Posterior cingulate gyrus (tissue), 11 donors: ENCODE measurements at regions not wholly inside any gene's neighbourhood (a gene's known extent, or its start where the extent isn't known, plus 50 kb on each side); places are given as distances from the start of the nearest gene placed in this dataset.
A peak's percentile ranks its signal among the peaks of the same experiment; 100 is the strongest.
"Not testable (repeated sequence)": the region's sequence is repeated elsewhere in the genome, so short reads cannot be mapped to it uniquely, and the experiment has no call there.

Experiments
- DNase-seq, 10 donors: peaks; one replicate each; pipeline versions ENCODE4 v3.0.0 to v3.0.0-alpha.2; 2020 to 2021; ENCODE audit warnings: mixed read lengths in 3 of 10
- intact Hi-C: fragments of 100-400 bp; cut with DNase I; formaldehyde crosslinking; loops from one replicate; pipeline ENCODE4 v1.15.1; 2023

GRCh38 chr5:157965989-157966388 lies 107.0 kb upstream of the CLINT1 start:
- DNase-seq = no peak
- intact Hi-C loops = no loop called here

- no peak for DNase-seq
Measured at GRCh38 chr5:157965040-157965678, 106.2 kb upstream of the CLINT1 start.

GRCh38 chr5:157963761-157964160 lies 104.8 kb upstream of the CLINT1 start:
- no peak for DNase-seq
- intact Hi-C loops = no loop called here

More at GRCh38 chr5:157965040-157965678, 106.2 kb upstream of the CLINT1 start:
- intact Hi-C loops = no loop called here

DNA sequence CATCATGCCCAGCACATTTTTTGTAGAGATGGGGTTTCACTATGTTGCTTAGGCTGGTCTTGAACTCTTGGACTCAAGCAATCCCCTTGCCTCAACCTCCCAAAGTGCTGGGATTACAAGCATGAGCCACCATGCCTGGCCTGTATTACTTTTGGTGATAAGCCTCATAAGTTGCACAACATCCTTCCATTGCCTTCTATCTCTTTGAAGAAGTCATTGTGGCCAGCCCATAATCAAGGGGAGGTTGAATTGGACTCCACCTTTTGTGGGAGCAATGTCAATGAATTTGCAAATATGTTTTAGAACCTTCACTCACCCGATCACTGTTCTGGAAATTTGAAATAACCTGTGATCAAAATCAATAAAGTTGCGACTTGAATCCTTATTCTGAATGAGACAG lies 104.3 kb upstream of the CLINT1 start:
- DNase-seq = no peak
- intact Hi-C loops = no loop called here

GRCh38 chr5:157962686-157963085 lies 103.7 kb upstream of the CLINT1 start:
- DNase-seq, intact Hi-C loops: not testable (repeated sequence)

DNA sequence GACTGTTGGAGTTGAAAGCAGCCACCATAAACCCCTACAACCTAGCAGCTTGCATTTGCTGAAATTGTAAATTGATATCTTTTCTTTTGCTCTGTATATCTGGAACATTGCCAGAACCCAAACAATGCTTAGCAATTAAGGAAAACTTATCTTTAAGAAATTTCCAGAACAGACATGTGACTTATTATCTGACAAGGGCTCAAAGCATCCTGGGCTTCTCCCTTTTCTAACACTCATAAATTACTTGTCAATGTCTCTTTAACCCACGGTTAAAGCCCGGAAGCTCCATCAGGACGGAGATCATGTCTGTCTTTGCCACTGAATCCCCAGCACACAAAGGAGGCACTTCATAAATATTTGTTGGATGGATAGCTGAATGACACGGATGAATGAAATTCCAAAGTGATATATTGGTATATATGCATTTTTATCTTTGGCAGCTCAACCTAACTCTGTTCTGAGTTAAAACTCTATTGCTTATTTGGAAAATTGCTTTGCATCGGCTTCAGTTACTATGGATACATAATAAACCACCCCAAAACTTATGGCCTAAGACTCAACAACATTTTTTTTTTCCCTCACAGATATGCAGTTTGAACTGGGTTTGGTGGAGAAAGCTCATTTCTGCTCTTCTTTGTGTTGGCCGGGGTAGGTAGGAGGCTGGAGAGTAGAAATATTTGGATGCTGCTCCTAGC lies 103.1 kb upstream of the CLINT1 start:
- no peak for DNase-seq
- intact Hi-C loops = no loop called here

DNA sequence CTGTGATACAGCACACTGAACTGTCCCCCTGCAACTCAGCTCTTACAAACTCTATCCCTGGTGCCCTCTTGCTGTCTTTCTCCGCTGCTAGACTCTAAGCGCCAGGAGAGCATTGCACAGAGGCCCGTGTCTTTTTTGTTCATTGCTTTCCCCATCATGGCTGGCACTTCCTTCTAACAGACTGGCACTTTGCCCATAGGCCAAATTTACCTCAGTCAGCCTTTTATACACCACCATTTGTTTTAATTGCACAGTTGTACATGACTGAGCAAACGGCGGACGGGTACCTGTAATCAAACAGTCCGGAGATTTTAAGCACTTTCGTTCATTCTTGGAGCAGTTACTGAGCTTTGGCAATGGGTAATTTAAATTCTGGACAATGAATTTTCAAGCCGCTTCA lies 102.2 kb upstream of the CLINT1 start:
- DNase-seq = no peak
- intact Hi-C loops = no loop called here

DNA sequence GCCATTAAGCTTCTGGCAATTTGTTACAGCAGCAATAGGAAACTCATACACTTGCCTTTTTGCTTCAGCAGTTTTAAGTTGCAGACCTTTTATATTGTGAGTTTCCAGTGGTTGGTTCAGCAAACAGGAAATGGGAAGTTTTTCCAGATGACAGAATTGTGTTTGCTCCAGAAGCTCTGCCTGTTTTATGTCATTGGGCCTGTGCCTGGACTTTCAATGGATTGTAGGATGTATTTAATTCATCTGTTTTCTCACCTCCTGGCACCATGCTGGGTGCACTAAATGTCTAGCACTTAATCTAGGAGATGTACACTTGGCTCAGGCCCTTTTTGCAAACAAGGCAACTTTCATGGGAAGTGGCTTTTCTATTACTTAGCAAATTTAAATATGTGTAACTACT lies 100.4 kb upstream of the CLINT1 start:
- DNase-seq = no peak
- intact Hi-C loops = no loop called here

- intact Hi-C loops = no loop called here
- DNase-seq = no peak
Measured at GRCh38 chr5:157956271-157956885, 97.4 kb upstream of the CLINT1 start.

GRCh38 chr5:157955541-157956172 lies 96.7 kb upstream of the CLINT1 start:
- intact Hi-C loops = no loop called here

DNA sequence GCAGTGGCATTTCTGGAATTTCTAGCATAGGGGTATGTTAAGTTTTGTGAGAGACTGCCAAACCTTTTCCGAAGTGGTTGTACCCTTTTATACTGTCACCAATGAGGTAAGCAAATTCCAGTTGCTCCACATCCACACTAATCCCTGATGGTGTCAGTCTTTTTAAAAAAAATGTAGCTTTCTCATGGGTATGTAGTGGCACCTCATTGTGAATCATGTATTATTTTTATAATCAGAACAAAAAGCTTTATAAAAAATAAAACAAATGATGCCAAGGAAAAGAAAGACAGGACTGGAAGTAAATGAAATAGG lies 93.4 kb upstream of the CLINT1 start:
- intact Hi-C loops = no loop called here
- DNase-seq = no peak

More at GRCh38 chr5:157955541-157956172, 96.7 kb upstream of the CLINT1 start:
- DNase-seq = no peak

GRCh38 chr5:157951673-157952373 lies 92.9 kb upstream of the CLINT1 start:
- no peak for DNase-seq
- intact Hi-C loops = no loop called here

- no peak for DNase-seq
- intact Hi-C loops = loop anchor here (2.0 to 5.0 kb wide), 2 partner anchors 92 to 133 kb away; partner anchors contain the start of gene CLINT1
Measured at GRCh38 chr5:157949520-157949919, 90.6 kb upstream of the CLINT1 start.

- DNase-seq = peak; percentile 68 to 96 (median 83)
Measured at GRCh38 chr5:157948738-157949410, 89.9 kb upstream of the CLINT1 start.

GRCh38 chr5:157947156-157947555 lies 88.2 kb upstream of the CLINT1 start:
- DNase-seq = no peak
- intact Hi-C loops = loop anchor here (5.0 kb wide), 1 partner anchor 90 kb away; the partner anchor contains the start of gene CLINT1

More at GRCh38 chr5:157948738-157949410, 89.9 kb upstream of the CLINT1 start:
- intact Hi-C loops = loop anchor here (2.0 to 5.0 kb wide), 2 partner anchors 92 to 132 kb away; partner anchors contain the start of gene CLINT1

GRCh38 chr5:157945822-157946221 lies 86.9 kb upstream of the CLINT1 start:
- intact Hi-C loops = loop anchor here (5.0 kb wide), 1 partner anchor 89 kb away; the partner anchor contains the start of gene CLINT1
- DNase-seq = not testable (repeated sequence)

GRCh38 chr5:157944938-157945337 lies 86.0 kb upstream of the CLINT1 start:
- no peak for DNase-seq
- intact Hi-C loops = loop anchor here (5.0 kb wide), 1 partner anchor 88 kb away; the partner anchor contains the start of gene CLINT1

DNA sequence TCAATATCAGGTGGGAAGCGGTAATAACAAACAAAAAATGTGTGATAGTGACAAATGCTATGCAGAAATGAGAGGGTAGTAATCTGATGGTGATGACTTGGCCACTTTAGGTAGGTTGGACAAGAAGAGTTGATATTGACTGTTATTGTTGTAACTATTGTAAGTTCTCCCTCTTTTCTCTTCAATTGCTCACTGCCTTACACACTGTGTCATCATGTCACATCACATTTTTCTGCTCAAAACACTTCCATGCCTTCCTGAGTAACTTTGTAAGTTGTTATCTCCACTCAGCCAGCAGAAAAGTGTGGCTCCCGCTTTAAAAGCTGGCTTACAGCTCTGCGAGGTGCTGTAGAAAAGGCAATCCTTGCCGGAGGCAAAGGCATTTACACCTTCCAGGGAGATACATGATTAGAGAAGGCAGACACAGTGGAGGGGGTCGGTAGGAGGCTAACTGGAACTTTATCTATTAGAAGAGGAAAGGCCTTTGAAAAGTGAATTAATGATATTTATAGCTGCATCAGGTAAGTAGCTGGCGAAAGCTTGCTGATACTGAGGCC lies 85.2 kb upstream of the CLINT1 start:
- intact Hi-C loops = no loop called here
- DNase-seq = no peak

GRCh38 chr5:157942595-157942994 lies 83.7 kb upstream of the CLINT1 start:
- intact Hi-C loops = no loop called here
- no peak for DNase-seq

GRCh38 chr5:157941616-157942015 lies 82.7 kb upstream of the CLINT1 start:
- intact Hi-C loops = no loop called here
- DNase-seq = no peak
